Iris pigment epithelial cell (primary cell): ENCODE measurements at regions not wholly inside any gene's neighbourhood (a gene's known extent, or its start where the extent isn't known, plus 50 kb on each side); places are given as distances from the start of the nearest gene placed in this dataset.
"Not testable (repeated sequence)": the region's sequence is repeated elsewhere in the genome, so short reads cannot be mapped to it uniquely, and the experiment has no call there.

ENCODE experiments used
- DNase-seq: peaks from one replicate; pipeline ENCODE4 v3.0.0-alpha.2; 2011; ENCODE audit warnings: low read depth

GRCh38 chr5:116883875-116884274 is 309.3 kb upstream of the SEMA6A start:
- DNase-seq, result no peak

- DNase-seq, result no peak
Measured at GRCh38 chr5:116881921-116882531, 307.4 kb upstream of the SEMA6A start.

GRCh38 chr5:116880601-116881000 is 306.0 kb upstream of the SEMA6A start:
- DNase-seq, result no peak

- DNase-seq, result no peak
Measured at GRCh38 chr5:116880150-116880549, 305.5 kb upstream of the SEMA6A start.

DNA sequence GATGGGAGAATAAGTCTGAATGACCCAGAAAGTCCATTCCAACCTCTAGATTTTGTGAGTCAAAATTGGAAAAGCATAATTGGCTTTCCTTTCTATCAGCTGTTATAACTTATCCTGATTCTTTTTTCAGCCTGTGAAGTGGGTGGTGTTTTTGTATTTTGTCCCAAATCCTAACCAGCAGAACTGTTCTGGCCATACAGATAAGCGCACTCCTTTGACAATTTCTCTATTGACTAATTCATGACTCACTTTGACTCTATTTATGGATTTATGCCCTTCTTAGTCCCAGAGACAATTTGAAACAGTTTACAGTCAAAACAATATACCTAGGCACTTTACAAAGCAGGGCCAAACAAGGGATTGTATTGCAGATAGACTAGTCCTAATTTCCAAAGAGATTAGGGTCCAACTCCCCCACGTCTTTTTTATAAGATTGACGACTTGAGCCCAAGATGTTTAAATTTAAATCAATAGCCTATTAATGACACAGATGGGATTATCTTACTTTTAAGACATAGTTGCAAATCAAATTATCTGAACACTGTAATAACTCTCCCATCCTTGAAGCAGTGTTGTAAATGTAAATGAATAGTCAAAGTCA is 301.7 kb upstream of the SEMA6A start:
- no peak for DNase-seq

GRCh38 chr5:116872986-116873385 is 298.4 kb upstream of the SEMA6A start:
- DNase-seq, result peak; percentile 10

DNA sequence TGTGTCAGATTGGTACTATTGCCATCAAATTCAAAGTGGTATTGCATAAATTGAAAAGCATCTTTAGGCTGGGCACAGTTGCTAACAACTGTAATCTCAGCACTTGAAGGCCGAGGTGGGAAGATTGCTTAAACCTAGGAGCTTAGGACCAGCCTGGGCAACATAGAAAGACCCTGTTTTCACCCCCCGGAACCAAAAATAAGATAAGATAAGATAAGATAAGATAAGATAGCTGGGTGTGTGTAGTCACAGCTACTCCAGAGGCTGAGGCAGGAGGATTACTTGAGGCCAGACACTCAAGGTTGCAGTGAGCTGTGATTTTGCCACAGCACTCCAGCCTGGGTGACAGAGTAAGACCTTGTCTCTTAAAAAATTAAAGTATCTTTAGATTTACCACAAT is 297.9 kb upstream of the SEMA6A start:
- DNase-seq, result no peak

- not testable (repeated sequence) for DNase-seq
Measured at GRCh38 chr5:116867825-116868224, 293.2 kb upstream of the SEMA6A start.

- DNase-seq, result no peak
Measured at GRCh38 chr5:116865651-116866050, 291.0 kb upstream of the SEMA6A start.

DNA sequence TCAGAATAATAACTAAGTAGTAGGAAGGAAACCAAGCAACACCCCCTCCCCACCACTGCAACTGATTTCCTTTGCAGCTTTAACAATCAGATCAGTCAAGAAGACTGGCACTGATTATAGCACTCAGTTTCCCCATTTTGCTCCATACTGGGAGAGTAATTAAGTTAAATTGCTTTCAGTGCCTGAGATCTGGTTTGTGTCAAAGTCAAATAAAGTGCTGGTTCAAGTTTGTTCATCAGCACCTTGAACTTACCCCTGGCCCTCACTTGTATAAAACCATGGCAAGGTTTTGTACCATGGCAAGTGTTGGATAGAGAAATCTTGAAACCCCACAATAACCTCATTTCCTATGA is 290.2 kb upstream of the SEMA6A start:
- no peak for DNase-seq

DNA sequence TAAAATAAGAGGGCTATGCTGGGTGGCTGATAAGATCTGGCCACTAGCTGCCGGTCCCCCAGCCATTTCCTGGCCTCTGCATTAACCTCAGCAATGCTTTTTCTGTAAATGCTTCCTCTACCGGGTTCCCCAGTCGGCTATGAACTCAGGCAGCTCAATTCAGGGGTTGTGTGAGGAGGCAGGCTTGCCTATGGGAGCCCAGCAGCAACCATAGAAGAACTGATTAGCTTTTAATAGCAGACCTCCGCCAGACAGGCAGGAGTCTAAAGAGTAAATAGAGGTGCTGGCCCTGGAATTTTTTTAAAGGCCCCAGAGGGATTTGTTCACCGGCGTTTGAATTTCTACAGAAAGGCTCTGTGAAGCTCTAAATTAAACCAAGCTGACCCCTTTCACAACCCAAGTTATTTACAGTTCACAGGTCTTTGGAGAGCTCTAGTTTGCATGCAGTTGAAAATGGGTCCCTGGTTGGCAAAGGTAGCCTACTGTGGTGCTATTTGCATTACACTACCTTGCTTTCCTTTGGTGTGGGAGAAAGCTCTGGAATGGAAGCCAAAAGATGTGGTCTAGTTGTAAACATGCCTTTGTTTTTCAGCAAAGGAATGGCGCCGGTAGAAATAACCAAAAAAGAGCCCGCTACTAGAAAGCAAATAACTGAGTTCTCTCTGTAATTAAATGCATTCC is 289.7 kb upstream of the SEMA6A start:
- DNase-seq, result no peak

GRCh38 chr5:116862632-116863455 is 288.2 kb upstream of the SEMA6A start:
- no peak for DNase-seq

DNA sequence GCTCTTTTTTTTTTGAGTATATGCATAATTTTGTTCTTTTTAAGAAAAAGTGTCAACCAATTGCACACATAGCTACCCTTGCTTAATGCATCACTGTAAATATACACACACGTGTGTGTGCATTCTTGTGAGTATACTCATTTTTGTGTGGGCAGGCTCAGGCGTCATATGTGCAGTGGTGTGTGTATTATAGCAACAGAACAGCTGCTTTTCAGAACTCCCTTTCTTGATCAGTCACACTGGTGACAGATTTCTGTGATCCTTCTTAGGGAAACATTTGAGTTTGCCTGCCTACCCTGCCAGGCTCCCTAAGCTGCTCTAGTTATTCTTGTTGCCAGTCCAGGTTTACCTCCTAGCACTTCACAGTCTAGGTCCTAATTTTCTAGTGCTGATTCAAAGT is 287.0 kb upstream of the SEMA6A start:
- DNase-seq, result no peak

- DNase-seq, result no peak
Measured at GRCh38 chr5:116861097-116861496, 286.5 kb upstream of the SEMA6A start.

- DNase-seq, result peak; percentile 4
Measured at GRCh38 chr5:116859666-116860320, 285.2 kb upstream of the SEMA6A start.

- DNase-seq, result no peak
Measured at GRCh38 chr5:116858705-116859333, 284.2 kb upstream of the SEMA6A start.

DNA sequence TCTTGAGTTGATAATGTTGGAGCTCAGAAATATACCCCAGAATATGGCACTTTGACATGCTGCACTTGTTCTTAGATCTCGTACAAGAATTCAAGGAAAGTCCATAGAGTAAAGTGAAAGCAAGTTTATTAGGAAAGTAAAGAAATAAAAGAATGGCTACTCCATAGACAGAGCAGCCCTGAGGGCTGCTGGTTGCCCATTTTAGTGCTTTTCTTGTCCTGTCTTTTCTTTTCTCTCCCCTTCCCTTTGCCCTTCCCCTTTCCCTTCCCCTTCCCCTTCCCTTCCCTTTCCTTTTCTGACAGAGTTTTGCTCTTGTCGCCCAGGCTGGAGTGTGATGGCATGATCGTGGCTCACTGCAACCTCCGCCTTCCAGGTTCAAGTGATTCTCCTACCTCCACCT is 283.4 kb upstream of the SEMA6A start:
- DNase-seq, result not testable (repeated sequence)

GRCh38 chr5:116856271-116856670 is 281.6 kb upstream of the SEMA6A start:
- no peak for DNase-seq

- DNase-seq, result no peak
Measured at GRCh38 chr5:116853992-116854391, 279.4 kb upstream of the SEMA6A start.

GRCh38 chr5:116848954-116849581 is 274.4 kb upstream of the SEMA6A start:
- DNase-seq, result peak; percentile 1

DNA sequence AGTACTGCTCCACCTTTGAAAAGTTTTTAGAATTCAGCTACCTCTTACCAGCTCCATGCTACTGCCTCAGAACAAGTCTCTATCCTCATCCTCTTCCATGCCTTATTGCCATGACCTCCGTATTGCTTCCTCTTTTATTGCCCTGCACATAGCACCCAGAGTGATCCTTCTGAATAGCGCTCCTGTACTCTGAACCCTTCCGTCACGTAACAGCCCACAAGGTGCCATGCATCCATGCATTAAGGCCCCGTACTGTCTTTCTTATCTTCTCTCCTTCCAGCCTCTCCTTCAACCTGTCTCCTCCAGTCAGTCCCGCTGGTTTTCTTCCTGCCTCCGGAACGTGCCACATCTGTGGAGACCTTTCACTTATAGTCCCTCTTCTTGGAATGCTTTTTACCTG is 273.3 kb upstream of the SEMA6A start:
- no peak for DNase-seq
